Activated gamma-delta T cell treated with anti-CD3 and anti-CD28 coated beads, Interleukin-2, amount 50 U/mL, for 16 hours (primary cell): ENCODE measurements at regions not wholly inside any gene's neighbourhood (a gene's known extent, or its start where the extent isn't known, plus 50 kb on each side); places are given as distances from the start of the nearest gene placed in this dataset.

Experiments
- DNase-seq: peaks from one replicate; pipeline ENCODE4 v3.0.0-alpha.2; 2020; ENCODE audit warnings: low read depth

GRCh38 chr6:110538416-110539160 lies 62.2 kb upstream of the SLC22A16 start:
- no peak for DNase-seq

DNA sequence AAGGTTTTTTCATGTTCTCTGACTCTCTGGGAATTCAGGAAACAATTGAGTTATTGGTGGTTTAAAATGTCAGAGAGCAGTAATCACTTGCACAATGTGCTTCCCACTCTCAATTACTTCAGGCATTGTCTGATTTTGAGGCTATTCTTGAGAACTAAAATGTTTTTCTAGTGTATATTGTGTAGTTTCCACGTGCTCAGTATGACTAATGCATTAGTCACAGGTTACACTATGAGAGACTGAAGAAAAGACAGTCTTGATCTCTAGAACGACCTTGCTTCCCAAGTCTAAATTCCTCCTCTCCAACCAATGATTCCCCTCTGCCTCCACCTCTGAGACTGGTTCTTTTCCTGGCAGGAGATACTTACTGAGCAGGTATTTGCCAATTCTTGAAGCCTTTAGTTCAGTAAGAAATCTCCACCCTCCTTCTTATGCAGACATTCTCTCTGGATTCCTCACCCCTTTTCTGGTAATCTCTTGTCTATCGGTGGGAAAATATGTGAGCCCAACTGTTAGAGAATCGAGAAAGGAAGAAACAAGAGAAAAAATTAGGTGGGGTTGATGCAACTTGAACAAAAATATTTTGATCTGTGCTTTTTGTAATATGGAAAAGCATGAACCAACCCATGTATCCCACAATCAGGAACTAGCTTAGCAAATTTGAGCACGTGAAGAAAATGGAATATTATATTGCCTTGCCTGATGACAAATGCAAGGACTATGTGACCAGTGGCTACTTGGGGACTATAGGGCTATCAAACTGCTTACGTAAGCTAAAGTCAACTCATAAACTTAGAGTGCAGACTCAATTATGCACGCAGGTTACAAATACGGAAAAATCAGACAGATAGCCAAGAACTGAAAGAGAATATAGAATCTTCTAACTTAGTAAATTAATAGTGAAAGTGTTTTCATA lies 61.1 kb upstream of the SLC22A16 start:
- no peak for DNase-seq

DNA sequence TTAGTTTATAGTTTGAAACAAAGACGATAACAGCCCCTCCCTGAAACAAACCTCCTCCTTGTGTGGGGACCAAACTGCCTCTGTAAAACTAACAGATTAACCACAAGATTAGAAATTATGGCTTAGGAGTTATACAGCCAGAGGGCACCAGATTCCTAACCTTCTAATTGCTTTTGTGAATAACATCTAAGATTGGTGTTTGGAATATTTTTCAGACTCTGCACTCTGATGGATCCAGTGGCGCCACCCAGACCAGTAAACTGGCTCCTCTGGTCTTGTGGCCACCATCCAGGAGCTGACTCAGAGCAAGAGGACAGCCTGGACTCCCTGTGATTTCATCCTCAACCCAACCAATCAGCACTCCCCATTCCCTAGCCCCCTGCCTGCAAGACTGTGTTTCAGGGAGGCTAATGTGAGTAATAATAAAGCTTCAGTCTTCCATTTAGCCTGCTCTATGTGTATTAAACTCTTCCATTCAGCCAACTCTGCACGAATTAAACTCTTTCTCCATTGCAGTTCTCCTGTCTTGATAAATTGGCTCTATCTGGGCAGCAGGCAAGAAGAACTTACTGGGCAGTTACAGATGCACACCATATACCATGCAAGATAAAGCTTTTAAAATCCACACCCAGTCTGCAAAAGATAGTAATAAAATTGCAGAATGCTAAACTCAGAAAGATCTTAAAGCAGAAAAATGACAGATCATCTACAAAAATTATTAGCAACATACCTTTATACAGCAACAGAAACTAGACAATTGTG lies 58.5 kb upstream of the SLC22A16 start:
- no peak for DNase-seq

- DNase-seq, result no peak
These were observed 56.0 kb upstream of the SLC22A16 start for GRCh38 chr6:110532431-110532830.

DNA sequence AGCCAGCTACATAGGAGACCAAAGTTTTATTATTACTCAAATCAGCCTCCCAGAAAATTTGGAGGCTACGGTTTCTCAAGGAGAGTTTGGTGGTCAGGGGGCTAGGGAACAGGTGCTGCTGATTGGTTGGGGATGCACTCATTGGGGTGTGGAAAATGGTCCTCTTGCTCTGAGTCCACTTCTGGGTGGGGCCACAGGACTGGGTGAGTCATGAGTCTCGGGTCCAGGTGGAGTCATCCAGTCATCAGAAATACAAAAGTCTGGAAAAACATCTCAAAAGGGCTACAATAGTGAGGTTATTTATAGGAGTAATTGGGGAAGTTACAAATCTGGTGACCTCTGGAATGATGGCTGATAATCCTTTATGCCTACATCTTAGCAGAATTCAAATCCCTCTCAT lies 54.3 kb upstream of the SLC22A16 start:
- no peak for DNase-seq

GRCh38 chr6:110529907-110530306 lies 53.5 kb upstream of the SLC22A16 start:
- DNase-seq, result no peak

DNA sequence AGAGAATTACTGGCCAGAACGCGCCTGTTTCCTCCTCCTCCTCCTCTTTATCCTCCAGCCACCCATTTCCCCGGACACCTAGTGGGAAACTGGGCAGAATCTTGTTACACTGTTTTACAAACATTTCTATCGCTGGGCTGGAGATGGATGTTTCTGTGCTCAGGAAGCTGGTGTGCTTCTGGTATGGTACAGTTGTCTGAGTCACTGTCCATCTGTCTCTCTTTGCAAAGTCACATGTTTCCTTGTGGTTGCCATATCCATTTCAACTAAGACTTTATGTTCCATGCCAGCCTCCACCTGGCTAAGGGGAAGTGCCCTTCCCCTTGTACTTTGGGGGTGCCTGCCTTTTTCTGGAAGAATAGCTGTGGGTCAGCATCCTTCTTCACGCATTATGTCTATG lies 52.9 kb upstream of the SLC22A16 start:
- DNase-seq, result no peak

DNA sequence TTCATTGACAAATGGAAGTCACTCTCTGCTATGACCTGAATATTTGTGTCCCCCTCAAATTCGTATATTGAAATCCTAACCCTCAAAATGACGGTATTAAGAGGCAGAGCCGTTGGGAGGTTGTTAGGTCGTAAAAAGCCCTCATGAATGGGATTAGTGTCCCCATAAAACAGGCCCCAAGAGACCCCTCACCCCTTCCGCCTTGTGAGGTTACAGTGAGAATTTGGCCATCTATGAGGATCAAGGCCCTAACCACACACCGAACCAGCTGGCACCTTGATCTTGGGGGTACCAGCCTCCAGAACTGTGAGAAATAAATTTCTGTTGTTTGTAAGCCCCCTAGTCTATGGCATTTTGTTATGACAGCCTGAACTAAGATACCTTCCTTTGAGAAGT lies 52.5 kb upstream of the SLC22A16 start:
- DNase-seq, result no peak

GRCh38 chr6:110528101-110528929 lies 51.9 kb upstream of the SLC22A16 start:
- DNase-seq, result peak; percentile 25

- no peak for DNase-seq
These were observed 51.1 kb upstream of the SLC22A16 start for GRCh38 chr6:110527516-110527915.

GRCh38 chr6:110526726-110527125 lies 50.3 kb upstream of the SLC22A16 start:
- DNase-seq, result no peak
